ENCODE measurements at regions not wholly inside any gene's neighbourhood (a gene's known extent, or its start where the extent isn't known, plus 50 kb on each side); places are given as distances from the start of the nearest gene placed in this dataset.

DNA sequence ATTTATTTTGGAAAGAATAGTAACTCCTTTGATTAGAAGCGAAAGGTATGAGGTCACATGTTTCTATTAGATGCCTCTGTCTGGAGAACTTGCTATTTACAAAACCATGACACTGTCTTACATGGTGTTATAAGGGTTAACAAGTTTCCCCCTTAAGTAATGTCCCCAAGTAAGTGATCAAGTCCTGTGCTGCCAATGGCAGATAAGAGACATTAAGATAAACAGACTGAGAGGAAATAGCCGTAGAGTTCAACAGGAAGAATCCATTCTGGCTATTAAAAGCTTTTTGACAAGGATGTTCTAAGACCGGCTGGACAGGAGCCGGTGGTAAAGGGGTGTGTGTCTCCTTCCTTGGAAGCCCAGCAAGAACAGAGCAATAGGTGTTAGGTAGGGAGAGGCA lies 257.5 kb downstream of the GADD45G start:
- no peaks in the 10 kb centered on the region for H3K27me3 ChIP-seq
- H3K4me3 ChIP-seq = no peak overlapping the region
- DNase-seq (ENCODE audit: low read depth in 1 of 2, low spot score in 1 of 2) = no peak
- no peak overlapping the region for H3K27ac ChIP-seq
- TF ChIP-seq, protein P1, sequence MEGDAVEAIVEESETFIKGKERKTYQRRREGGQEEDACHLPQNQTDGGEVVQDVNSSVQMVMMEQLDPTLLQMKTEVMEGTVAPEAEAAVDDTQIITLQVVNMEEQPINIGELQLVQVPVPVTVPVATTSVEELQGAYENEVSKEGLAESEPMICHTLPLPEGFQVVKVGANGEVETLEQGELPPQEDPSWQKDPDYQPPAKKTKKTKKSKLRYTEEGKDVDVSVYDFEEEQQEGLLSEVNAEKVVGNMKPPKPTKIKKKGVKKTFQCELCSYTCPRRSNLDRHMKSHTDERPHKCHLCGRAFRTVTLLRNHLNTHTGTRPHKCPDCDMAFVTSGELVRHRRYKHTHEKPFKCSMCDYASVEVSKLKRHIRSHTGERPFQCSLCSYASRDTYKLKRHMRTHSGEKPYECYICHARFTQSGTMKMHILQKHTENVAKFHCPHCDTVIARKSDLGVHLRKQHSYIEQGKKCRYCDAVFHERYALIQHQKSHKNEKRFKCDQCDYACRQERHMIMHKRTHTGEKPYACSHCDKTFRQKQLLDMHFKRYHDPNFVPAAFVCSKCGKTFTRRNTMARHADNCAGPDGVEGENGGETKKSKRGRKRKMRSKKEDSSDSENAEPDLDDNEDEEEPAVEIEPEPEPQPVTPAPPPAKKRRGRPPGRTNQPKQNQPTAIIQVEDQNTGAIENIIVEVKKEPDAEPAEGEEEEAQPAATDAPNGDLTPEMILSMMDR (IDR thresholded peaks at IDR 0.05; ENCODE audit: low read depth, low read length) = no peak
- H3K9me3 ChIP-seq (ENCODE audit: low read depth) = no peaks in the 10 kb centered on the region
- H3K4me1 ChIP-seq (ENCODE audit: low read depth) = peaks cover 17% of the 10 kb centered on the region
- H3K36me3 ChIP-seq = no peaks in the 10 kb centered on the region

DNA sequence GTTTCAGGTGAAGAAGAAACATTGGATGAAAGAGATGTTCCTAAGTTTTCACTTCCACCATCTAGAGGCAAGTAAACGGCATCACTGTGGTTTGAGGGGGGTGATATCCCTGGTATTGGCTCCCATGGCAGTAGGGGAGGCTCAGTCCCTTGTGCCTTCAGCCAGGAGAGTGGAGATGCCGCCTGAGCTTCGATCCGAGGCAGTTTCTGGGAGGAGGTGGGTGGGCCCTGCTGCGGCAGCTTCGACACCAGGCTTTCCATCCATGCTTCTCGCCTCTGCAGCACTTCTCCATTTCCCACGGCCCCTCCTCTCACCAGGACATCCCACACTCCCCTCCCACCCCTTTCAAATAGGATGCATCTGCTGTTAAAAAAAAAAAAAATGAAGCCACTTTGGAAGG lies 258.3 kb downstream of the GADD45G start:
- no peak overlapping the region for H3K4me3 ChIP-seq
- DNase-seq (ENCODE audit: low read depth in 1 of 2, low spot score in 1 of 2) = no peak
- no peak overlapping the region for H3K27ac ChIP-seq
- H3K36me3 ChIP-seq = no peaks in the 10 kb centered on the region
- H3K9me3 ChIP-seq (ENCODE audit: low read depth) = no peaks in the 10 kb centered on the region
- H3K27me3 ChIP-seq = no peaks in the 10 kb centered on the region
- TF ChIP-seq, protein P1 (IDR thresholded peaks at IDR 0.05; ENCODE audit: low read depth, low read length) = no peak
- peaks cover 17% of the 10 kb centered on the region for H3K4me1 ChIP-seq (ENCODE audit: low read depth)

DNA sequence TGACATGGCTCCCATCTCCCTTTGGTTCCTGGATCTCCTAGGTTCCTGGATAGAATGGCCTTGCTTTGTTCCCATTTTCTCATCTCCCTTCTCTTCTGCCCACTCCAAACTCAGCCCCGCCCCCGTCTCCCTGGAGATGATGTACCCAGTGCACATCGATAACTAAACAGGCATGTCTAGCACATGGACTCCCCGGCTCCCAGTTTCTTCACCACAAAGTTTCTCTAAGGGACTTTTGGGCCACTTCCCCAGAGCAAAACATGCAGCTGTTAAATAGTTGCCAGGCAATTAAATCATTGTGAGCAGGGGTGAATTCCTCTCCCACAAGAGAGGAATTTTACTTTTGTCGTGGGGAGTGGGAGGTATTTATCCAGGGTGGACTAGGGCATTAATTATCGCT lies 259.0 kb downstream of the GADD45G start:
- DNase-seq (ENCODE audit: low read depth in 1 of 2, low spot score in 1 of 2) = no peak
- Histone ChIP-seq H3K9me3 (ENCODE audit: low read depth) (no peaks in the 10 kb centered on the region), H3K36me3 (no peaks in the 10 kb centered on the region), H3K27ac (no peak overlapping the region), H3K4me1 (ENCODE audit: low read depth) (peaks cover 17% of the 10 kb centered on the region), H3K27me3 (no peaks in the 10 kb centered on the region), H3K4me3 (no peak overlapping the region)
- TF ChIP-seq, protein P1 (IDR thresholded peaks at IDR 0.05; ENCODE audit: low read depth, low read length) = no peak

DNA sequence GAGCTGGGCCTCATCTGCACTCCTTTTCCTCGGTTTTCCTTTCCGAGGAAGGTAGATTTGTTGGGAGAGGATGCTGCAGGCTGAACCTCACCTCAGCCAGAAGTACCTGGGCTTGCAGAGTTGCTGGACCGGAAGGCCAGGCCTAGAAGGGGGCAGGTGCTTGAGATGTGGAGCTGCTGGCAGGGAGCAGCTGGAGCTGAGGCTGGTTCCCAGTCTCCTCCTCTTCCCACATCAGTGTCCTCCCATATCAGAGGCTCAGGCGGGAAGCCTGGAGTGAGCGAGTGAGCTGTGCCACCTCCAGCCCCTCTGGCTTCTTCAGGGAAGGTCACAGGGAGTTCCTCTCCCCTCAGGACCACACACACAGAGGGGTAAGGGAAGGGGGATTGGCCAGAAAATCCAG lies 259.4 kb downstream of the GADD45G start:
- no peaks in the 10 kb centered on the region for H3K9me3 ChIP-seq (ENCODE audit: low read depth)
- no peaks in the 10 kb centered on the region for H3K36me3 ChIP-seq
- peaks cover 17% of the 10 kb centered on the region for H3K4me1 ChIP-seq (ENCODE audit: low read depth)
- TF ChIP-seq, protein P1 (IDR thresholded peaks at IDR 0.05; ENCODE audit: low read depth, low read length) = no peak
- no peak overlapping the region for H3K27ac ChIP-seq
- no peak overlapping the region for H3K4me3 ChIP-seq
- DNase-seq (ENCODE audit: low read depth in 1 of 2, low spot score in 1 of 2) = no peak
- H3K27me3 ChIP-seq = no peaks in the 10 kb centered on the region

DNA sequence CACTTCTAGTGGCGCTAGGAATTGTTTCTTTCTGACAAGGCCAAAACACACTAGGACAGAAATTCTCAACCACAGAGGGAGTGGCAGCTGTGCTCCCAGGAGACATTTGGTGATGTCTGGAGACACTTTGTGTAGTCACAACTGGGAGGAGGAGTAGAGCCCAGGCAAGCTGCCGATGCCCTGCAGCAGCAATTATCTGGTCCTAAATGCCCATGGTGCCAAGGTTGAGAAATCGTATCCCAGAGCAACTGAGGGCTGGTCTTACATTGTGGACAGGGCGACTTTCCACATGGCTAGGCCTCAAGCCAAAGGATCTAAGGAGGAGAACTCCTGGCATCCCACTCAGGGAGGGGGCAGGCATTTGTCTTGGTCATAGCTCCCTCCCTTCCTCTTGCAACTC lies 259.9 kb downstream of the GADD45G start:
- no peak overlapping the region for H3K4me3 ChIP-seq
- H3K4me1 ChIP-seq (ENCODE audit: low read depth) = peaks cover 17% of the 10 kb centered on the region
- no peaks in the 10 kb centered on the region for H3K27me3 ChIP-seq
- H3K9me3 ChIP-seq (ENCODE audit: low read depth) = no peaks in the 10 kb centered on the region
- H3K36me3 ChIP-seq = no peaks in the 10 kb centered on the region
- DNase-seq (ENCODE audit: low read depth in 1 of 2, low spot score in 1 of 2) = no peak
- H3K27ac ChIP-seq = no peak overlapping the region
- TF ChIP-seq, protein P1 (IDR thresholded peaks at IDR 0.05; ENCODE audit: low read depth, low read length) = no peak

DNA sequence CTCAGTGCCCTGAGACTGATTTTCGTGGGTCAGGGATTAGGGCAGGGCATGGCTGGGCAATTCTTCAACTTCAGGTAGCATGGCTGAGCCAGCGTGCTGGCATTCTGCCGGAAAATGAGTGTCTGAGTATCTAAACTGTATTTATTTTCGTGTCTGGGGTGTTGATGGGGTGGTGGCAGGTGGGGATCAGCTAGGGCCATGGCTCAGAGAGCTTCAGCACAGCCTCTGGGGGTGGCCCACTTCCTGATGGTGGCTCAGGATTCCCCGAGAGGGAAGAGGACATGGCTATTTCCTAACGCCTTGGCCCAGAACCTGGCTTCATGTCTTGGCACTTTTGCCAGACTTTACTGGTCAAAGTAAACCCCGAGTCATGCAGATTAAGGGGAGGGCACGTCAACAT lies 260.5 kb downstream of the GADD45G start:
- TF ChIP-seq, protein P1 (IDR thresholded peaks at IDR 0.05; ENCODE audit: low read depth, low read length) = no peak
- Histone ChIP-seq H3K27ac (no peak overlapping the region), H3K4me1 (ENCODE audit: low read depth) (peaks cover 17% of the 10 kb centered on the region), H3K36me3 (no peaks in the 10 kb centered on the region), H3K9me3 (ENCODE audit: low read depth) (no peaks in the 10 kb centered on the region), H3K27me3 (no peaks in the 10 kb centered on the region), H3K4me3 (no peak overlapping the region)
- no peak for DNase-seq (ENCODE audit: low read depth in 1 of 2, low spot score in 1 of 2)

All from cardiac muscle cell (in vitro differentiated cells and primary cell).